ENCODE measurements at regions not wholly inside any gene's neighbourhood (a gene's known extent, or its start where the extent isn't known, plus 50 kb on each side); places are given as distances from the start of the nearest gene placed in this dataset.

DNA sequence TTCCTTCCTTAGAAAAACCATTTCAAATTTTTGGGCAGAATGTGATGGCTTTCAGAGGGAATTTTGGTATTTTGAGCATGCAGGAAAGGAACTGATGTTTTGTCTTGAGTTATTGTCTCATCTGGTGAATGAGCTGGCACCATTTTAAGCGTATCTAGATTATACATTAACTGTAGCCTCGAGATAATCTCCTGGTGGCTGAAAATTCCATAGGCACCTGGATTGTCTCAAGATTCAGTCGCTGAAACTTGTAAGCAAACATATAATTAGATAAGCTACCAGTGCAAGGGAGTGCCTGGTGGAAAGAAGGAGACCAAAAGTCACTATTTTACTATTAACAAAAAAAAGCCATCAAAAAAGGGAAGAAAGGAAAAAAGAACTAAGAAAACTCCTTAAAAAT lies 687.8 kb upstream of the DDX18 start:
- H3K4me1 ChIP-seq (ENCODE audit: low read depth), result no peaks in the 10 kb centered on the region
- H3K36me3 ChIP-seq, result no peaks in the 10 kb centered on the region
- H3K27me3 ChIP-seq, result no peaks in the 10 kb centered on the region
- H3K9me3 ChIP-seq (ENCODE audit: low read depth), result no peaks in the 10 kb centered on the region
- H3K27ac ChIP-seq, result no peak overlapping the region
- H3K4me3 ChIP-seq, result no peak overlapping the region
- DNase-seq (ENCODE audit: low read depth in 1 of 2, low spot score in 1 of 2), result peak in 1 of 2 donors; percentile 10
- TF ChIP-seq, protein P1, sequence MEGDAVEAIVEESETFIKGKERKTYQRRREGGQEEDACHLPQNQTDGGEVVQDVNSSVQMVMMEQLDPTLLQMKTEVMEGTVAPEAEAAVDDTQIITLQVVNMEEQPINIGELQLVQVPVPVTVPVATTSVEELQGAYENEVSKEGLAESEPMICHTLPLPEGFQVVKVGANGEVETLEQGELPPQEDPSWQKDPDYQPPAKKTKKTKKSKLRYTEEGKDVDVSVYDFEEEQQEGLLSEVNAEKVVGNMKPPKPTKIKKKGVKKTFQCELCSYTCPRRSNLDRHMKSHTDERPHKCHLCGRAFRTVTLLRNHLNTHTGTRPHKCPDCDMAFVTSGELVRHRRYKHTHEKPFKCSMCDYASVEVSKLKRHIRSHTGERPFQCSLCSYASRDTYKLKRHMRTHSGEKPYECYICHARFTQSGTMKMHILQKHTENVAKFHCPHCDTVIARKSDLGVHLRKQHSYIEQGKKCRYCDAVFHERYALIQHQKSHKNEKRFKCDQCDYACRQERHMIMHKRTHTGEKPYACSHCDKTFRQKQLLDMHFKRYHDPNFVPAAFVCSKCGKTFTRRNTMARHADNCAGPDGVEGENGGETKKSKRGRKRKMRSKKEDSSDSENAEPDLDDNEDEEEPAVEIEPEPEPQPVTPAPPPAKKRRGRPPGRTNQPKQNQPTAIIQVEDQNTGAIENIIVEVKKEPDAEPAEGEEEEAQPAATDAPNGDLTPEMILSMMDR (IDR thresholded peaks at IDR 0.05; ENCODE audit: low read depth, low read length), result no peak

DNA sequence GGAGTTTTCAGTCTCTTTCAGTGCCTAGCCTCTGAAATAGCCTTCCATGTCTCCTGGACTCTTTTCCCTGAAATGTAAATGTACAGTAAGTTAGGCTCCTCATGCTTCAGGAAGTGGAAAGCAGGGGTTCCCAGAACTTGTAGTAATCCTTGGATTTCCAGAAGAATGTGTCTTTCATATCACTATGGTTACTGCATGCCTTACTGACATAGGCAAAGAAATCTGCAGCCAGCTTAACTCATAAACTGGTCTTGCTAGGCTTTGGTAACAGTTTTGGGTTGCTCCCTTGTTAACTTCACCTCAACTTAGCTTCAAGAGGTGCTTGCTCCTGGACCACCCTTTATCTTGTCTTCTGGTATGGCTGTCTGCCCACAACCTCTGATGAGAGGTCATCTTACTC lies 686.8 kb upstream of the DDX18 start:
- TF ChIP-seq, protein P1 (IDR thresholded peaks at IDR 0.05; ENCODE audit: low read depth, low read length), result no peak
- H3K4me1 ChIP-seq (ENCODE audit: low read depth), result no peaks in the 10 kb centered on the region
- no peaks in the 10 kb centered on the region for H3K36me3 ChIP-seq
- no peak overlapping the region for H3K4me3 ChIP-seq
- H3K27me3 ChIP-seq, result no peaks in the 10 kb centered on the region
- DNase-seq (ENCODE audit: low read depth in 1 of 2, low spot score in 1 of 2), result no peak
- no peaks in the 10 kb centered on the region for H3K9me3 ChIP-seq (ENCODE audit: low read depth)
- H3K27ac ChIP-seq, result no peak overlapping the region

DNA sequence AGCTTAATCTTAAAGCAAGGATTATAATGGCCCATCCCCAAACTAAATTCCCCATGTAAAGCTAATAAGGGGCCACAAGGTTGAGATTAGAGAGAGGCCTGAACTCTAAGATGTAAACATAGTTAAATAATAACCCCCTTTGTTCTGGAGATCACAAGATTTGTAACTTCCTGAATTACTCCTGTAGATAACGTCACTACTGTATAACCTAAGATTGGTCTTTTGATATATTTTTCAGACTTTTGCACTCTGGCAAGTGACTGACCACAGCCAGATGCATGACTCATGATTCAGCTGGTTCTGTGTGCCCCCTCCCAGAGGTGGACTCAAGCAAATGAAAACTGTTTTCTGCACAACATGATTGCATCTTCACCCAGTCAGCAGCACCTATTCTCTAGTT lies 686.0 kb upstream of the DDX18 start:
- no peak for DNase-seq (ENCODE audit: low read depth in 1 of 2, low spot score in 1 of 2)
- Histone ChIP-seq H3K4me3 (no peak overlapping the region), H3K4me1 (ENCODE audit: low read depth) (no peaks in the 10 kb centered on the region)

DNA sequence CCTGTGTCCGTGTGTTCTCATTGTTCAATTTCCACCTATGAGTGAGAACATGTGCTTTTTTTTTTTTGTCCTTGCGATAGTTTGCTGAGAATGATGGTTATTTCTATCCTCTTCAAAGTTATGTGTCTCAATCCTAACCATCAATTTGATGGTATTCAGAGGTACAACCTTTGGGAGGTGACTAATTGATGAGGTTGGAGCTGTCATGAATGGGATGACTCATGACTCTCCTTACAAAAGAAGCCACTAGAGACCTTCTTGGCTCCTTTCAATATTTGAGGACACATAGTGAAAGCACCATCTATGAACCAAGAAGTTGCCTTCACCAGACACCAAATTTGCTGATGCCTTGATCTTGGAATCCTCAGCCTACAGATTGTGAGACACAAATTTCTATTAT lies 677.1 kb upstream of the DDX18 start:
- no peak overlapping the region for H3K27ac ChIP-seq

More for the DNA sequence above, 686.0 kb upstream of the DDX18 start:
- TF ChIP-seq, protein P1 (IDR thresholded peaks at IDR 0.05; ENCODE audit: low read depth, low read length), result no peak
- no peaks in the 10 kb centered on the region for H3K9me3 ChIP-seq (ENCODE audit: low read depth)
- no peaks in the 10 kb centered on the region for H3K36me3 ChIP-seq
- H3K27me3 ChIP-seq, result no peaks in the 10 kb centered on the region
- no peak overlapping the region for H3K27ac ChIP-seq

DNA sequence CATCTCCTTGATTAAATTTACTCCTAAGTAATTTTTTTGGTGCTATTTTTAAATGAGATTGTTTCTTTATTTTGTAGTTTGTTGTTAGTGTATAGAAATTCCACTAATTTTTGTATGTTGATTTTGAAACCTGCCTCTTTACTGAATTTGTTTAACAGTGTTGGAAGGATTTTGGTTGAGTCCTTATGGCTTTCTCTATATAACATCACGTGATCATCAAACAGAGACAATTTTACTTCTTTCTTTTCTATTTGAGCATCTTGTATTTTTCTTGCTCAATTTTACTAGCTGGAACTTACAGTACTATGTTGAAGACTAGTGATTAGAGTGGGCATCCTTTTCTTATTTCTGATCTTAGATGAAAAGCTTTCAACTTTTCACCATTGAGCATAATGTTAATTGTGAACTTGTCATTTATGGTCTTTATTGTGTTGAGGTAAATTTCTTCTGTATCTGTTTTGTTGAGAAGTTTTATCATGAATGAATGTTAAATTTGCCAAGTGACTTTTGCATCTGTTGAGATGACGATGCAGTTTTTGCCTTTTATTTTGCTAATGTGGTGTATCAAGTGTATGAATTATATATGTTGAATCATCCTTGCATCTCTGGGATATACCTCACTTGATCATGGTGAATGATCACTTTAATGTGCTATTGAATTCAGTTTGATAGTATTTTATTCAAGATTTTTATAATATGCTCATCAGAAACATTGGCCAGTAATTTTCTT lies 645.3 kb upstream of the DDX18 start:
- no peaks in the 10 kb centered on the region for H3K9me3 ChIP-seq (ENCODE audit: low read depth)

More for the DNA sequence above, 677.1 kb upstream of the DDX18 start:
- H3K9me3 ChIP-seq (ENCODE audit: low read depth), result no peaks in the 10 kb centered on the region
- no peaks in the 10 kb centered on the region for H3K36me3 ChIP-seq
- no peak overlapping the region for H3K4me3 ChIP-seq
- H3K27me3 ChIP-seq, result no peaks in the 10 kb centered on the region
- TF ChIP-seq, protein P1 (IDR thresholded peaks at IDR 0.05; ENCODE audit: low read depth, low read length), result no peak
- DNase-seq (ENCODE audit: low read depth in 1 of 2, low spot score in 1 of 2), result no peak
- no peaks in the 10 kb centered on the region for H3K4me1 ChIP-seq (ENCODE audit: low read depth)

More for the DNA sequence above, 645.3 kb upstream of the DDX18 start:
- Histone ChIP-seq H3K36me3 (no peaks in the 10 kb centered on the region), H3K27me3 (no peaks in the 10 kb centered on the region), H3K4me1 (ENCODE audit: low read depth) (no peaks in the 10 kb centered on the region), H3K27ac (no peak overlapping the region), H3K4me3 (no peak overlapping the region)
- TF ChIP-seq, protein P1 (IDR thresholded peaks at IDR 0.05; ENCODE audit: low read depth, low read length), result no peak
- DNase-seq (ENCODE audit: low read depth in 1 of 2, low spot score in 1 of 2), result no peak

Measured in cardiac muscle cell (in vitro differentiated cells and primary cell).